CD4-positive, alpha-beta T cell (primary cell): ENCODE measurements at regions not wholly inside any gene's neighbourhood (a gene's known extent, or its start where the extent isn't known, plus 50 kb on each side); places are given as distances from the start of the nearest gene placed in this dataset.

Experiments
- ATAC-seq: fragments of 200-7000 bp; cut with Tn5 transposase; one replicate; pipeline ENCODE4 v1.10.0; 2022; ENCODE audit warnings: mild to moderate bottlenecking; ENCODE audit not compliant: poor library complexity
- CTCF ChIA-PET: fragments of 350-600 bp; sonication (Branson Sonifier 250); formaldehyde crosslinking; loops from one replicate; lab custom pipeline; 2021; ENCODE audit warnings: antibody characterized with exemption, inconsistent platforms; lab: Charles Lee
- POLR2A ChIA-PET: fragments of 350-600 bp; sonication (Branson Sonifier 250); formaldehyde crosslinking; loops from one replicate; lab custom pipeline; 2021; ENCODE audit warnings: antibody characterized with exemption, inconsistent platforms; lab: Charles Lee
- DNase-seq, 14 experiments: peaks; one replicate each; pipeline ENCODE4 v3.0.0-alpha.2; 2013 to 2020; ENCODE audit warnings: mixed read lengths in 2 of 14
- H3K27ac ChIP-seq, 2 donors: one replicate each; pipeline versions ENCODE4 v1.5.1 to v1.7.0; 2013; ENCODE audit warnings: low read length in 2 of 2, low read depth in 1 of 2, mild to moderate bottlenecking in 1 of 2
- H3K27me3 ChIP-seq, 2 experiments: 1 replicate in 1 of 2; 2 replicates in 1 of 2; pipeline versions ENCODE4 v1.6.1 to v1.7.0; 2013; ENCODE audit warnings: low read length in 2 of 2, control low read depth in 1 of 2, mild to moderate bottlenecking in 1 of 2, moderate library complexity in 1 of 2; ENCODE audit not compliant: insufficient read depth in 2 of 2, control insufficient read depth in 1 of 2
- H3K36me3 ChIP-seq: one replicate; pipeline ENCODE4 v1.6.1; 2013; ENCODE audit warnings: low read length, control low read depth; ENCODE audit not compliant: insufficient read depth
- H3K4me1 ChIP-seq: one replicate; pipeline ENCODE4 v1.6.1; 2013; ENCODE audit warnings: low read length, control low read depth; ENCODE audit not compliant: insufficient read depth
- H3K4me3 ChIP-seq: one replicate; pipeline ENCODE4 v1.5.1; 2013; ENCODE audit warnings: mild to moderate bottlenecking, low read length, moderate library complexity
- H3K9me3 ChIP-seq, 2 experiments: 1 replicate in 1 of 2; 2 replicates in 1 of 2; pipeline versions ENCODE4 v1.6.1 to v1.7.0; 2013; ENCODE audit warnings: low read length in 2 of 2, mild to moderate bottlenecking in 2 of 2, control low read depth in 1 of 2, moderate library complexity in 1 of 2; ENCODE audit not compliant: control insufficient read depth in 1 of 2, insufficient read depth in 1 of 2
- H3K27ac Mint-ChIP-seq: one replicate; pipeline ENCODE4 v1.8.0; 2020; ENCODE audit warnings: mixed read lengths
- H3K27me3 Mint-ChIP-seq: one replicate; pipeline ENCODE4 v1.8.0; 2021; ENCODE audit warnings: mixed read lengths
- H3K36me3 Mint-ChIP-seq: one replicate; pipeline ENCODE4 v1.8.0; 2021; ENCODE audit warnings: low read depth, mixed read lengths
- H3K4me1 Mint-ChIP-seq: one replicate; pipeline ENCODE4 v1.8.0; 2021; ENCODE audit warnings: low read depth, mixed read lengths
- H3K4me3 Mint-ChIP-seq: one replicate; pipeline ENCODE4 v1.8.0; 2020; ENCODE audit warnings: mild to moderate bottlenecking, mixed read lengths
- H3K9me3 Mint-ChIP-seq: one replicate; pipeline ENCODE4 v1.8.0; 2020; ENCODE audit warnings: mixed read lengths
- intact Hi-C, 2 experiments: fragments of 100-400 bp; cut with DNase I in 1 of 2; cut with micrococcal nuclease in 1 of 2; formaldehyde crosslinking; loops; one replicate each; pipeline versions ENCODE4 v1.15.1 to v1.9.0; 2023 to 2025; cut with DNase I, micrococcal nuclease
- TF ChIP-seq, protein P1 (sequence below): fragments of 200-600 bp; IDR thresholded peaks from one replicate; pipeline ENCODE4 v1.8.0; 2022; ENCODE audit warnings: antibody characterized with exemption, mild to moderate bottlenecking

DNA sequence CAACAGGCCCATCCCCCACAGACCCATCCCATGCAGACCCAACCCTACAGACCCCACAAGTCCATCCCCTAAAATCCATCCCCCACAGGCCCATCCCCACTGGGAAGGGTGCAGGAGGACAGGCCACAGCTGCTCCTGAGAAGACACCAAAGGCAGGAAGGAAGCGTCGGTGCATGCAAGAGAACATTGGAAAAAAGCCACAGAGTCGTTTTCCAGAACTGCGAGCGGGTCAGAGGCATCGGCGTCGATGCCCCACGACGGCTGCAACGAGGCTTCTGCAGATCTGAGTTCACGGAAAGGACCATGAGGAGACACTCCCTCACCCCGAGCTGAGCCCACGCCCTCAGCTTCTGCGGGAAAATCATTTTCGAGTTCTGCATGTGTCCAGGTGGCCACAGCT lies 59.6 kb upstream of the GALNT9 start:
- CTCF ChIA-PET = no interaction called here
- Mint-ChIP-seq H3K4me3 (no peak overlapping the region), H3K36me3 (no peaks in the 10 kb centered on the region), H3K9me3 (no peaks in the 10 kb centered on the region), H3K27me3 (peaks cover 11% of the 10 kb centered on the region), H3K4me1 (no peaks in the 10 kb centered on the region), H3K27ac (no peak overlapping the region)
- DNase-seq (no peak), ATAC-seq (no peak)
- TF ChIP-seq, protein P1, sequence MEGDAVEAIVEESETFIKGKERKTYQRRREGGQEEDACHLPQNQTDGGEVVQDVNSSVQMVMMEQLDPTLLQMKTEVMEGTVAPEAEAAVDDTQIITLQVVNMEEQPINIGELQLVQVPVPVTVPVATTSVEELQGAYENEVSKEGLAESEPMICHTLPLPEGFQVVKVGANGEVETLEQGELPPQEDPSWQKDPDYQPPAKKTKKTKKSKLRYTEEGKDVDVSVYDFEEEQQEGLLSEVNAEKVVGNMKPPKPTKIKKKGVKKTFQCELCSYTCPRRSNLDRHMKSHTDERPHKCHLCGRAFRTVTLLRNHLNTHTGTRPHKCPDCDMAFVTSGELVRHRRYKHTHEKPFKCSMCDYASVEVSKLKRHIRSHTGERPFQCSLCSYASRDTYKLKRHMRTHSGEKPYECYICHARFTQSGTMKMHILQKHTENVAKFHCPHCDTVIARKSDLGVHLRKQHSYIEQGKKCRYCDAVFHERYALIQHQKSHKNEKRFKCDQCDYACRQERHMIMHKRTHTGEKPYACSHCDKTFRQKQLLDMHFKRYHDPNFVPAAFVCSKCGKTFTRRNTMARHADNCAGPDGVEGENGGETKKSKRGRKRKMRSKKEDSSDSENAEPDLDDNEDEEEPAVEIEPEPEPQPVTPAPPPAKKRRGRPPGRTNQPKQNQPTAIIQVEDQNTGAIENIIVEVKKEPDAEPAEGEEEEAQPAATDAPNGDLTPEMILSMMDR = no peak
- H3K4me1 ChIP-seq = no peaks in the 10 kb centered on the region
- intact Hi-C loops = no loop called here
- POLR2A ChIA-PET = no interaction called here
- H3K9me3 ChIP-seq = peaks cover 0 to 14% of the 10 kb centered on the region in 2 experiments
- no peaks in the 10 kb centered on the region for H3K36me3 ChIP-seq
- no peak overlapping the region for H3K4me3 ChIP-seq
- no peak overlapping the region for H3K27ac ChIP-seq
- peaks cover 6 to 22% of the 10 kb centered on the region in 2 experiments for H3K27me3 ChIP-seq

DNA sequence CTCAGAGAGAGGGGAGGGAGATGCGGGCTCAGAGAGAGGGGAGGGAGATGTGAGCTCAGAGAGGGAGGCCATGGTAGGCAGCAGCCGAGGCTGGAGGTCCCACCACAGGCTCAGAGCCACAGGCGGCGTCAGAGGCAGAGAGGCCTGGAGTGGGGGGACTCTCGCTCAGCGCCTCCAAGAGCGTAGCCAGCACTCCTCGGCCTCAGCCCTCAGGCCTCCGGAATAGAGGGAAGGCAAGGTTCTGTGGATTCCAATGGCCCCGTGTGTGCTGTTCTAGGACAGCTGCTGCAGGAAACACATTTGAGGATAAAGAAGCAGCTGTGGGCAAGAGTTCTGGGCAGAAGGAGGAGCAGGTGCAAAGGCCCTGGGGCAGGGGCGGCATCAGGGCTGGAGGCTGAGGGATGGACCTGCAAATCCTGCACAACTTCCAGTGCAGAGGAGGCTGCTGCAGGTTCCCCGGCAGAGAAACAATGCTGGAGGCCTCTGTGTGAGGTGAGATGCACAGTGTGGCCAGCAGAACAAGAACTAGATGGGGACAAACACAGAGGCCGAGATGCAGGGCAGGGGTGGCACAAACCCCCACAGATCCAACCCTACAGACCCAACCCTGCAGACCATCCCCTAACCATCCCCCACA lies 59.1 kb upstream of the GALNT9 start:
- TF ChIP-seq, protein P1 = no peak
- DNase-seq (no peak), ATAC-seq (no peak)
- no peaks in the 10 kb centered on the region for H3K36me3 Mint-ChIP-seq
- intact Hi-C loops = no loop called here
- no peak overlapping the region for H3K27ac ChIP-seq
- H3K27me3 ChIP-seq = peaks cover 6 to 22% of the 10 kb centered on the region in 2 experiments
- POLR2A ChIA-PET = no interaction called here
- no peak overlapping the region for H3K4me3 Mint-ChIP-seq
- CTCF ChIA-PET = no interaction called here
- peaks cover 11% of the 10 kb centered on the region for H3K27me3 Mint-ChIP-seq
- no peaks in the 10 kb centered on the region for H3K36me3 ChIP-seq
- H3K27ac Mint-ChIP-seq = no peak overlapping the region
- no peaks in the 10 kb centered on the region for H3K9me3 Mint-ChIP-seq
- H3K4me3 ChIP-seq = no peak overlapping the region
- peaks cover 0 to 9% of the 10 kb centered on the region in 2 experiments for H3K9me3 ChIP-seq
- no peaks in the 10 kb centered on the region for H3K4me1 ChIP-seq
- no peaks in the 10 kb centered on the region for H3K4me1 Mint-ChIP-seq

DNA sequence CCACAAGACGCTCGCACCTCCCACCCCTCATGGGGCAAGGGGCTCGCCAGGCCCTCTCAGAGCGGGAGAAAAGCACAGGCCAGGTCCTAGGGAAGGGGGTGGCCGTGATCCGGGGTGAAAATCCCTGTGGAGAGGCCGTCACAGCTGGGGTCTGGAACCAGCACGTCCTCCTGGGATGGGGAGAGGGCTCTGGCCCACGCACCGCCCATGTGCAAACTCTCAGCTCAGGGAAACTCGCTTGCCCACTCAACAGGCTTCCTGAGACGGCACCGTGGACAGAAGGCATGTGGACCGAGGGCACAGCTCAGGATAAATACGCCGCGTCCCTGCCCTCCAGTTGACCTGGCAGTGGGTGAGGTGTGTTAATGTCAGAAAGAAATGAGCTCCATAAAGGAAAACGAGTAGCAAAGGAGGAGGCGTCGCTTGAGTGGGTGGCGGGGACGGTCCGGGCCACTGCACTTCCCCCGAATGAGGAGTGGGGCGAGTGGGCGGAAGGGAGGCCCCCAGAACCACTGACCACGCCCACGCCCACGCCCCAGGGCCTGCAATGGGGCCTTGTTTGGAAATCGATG lies 57.6 kb upstream of the GALNT9 start:
- DNase-seq (no peak), ATAC-seq (no peak)
- no peaks in the 10 kb centered on the region for H3K4me1 ChIP-seq
- no peak overlapping the region for H3K27ac Mint-ChIP-seq
- H3K4me1 Mint-ChIP-seq = no peaks in the 10 kb centered on the region
- H3K27ac ChIP-seq = no peak overlapping the region
- no peaks in the 10 kb centered on the region for H3K36me3 ChIP-seq
- H3K9me3 Mint-ChIP-seq = no peaks in the 10 kb centered on the region
- H3K4me3 Mint-ChIP-seq = no peak overlapping the region
- peaks cover 6 to 23% of the 10 kb centered on the region in 2 experiments for H3K27me3 ChIP-seq
- intact Hi-C loops = no loop called here
- H3K27me3 Mint-ChIP-seq = peaks cover 11% of the 10 kb centered on the region
- H3K9me3 ChIP-seq = peaks cover 0 to 9% of the 10 kb centered on the region in 2 experiments
- no peak overlapping the region for H3K4me3 ChIP-seq
- TF ChIP-seq, protein P1 = no peak
- H3K36me3 Mint-ChIP-seq = no peaks in the 10 kb centered on the region
- CTCF ChIA-PET = no interaction called here
- POLR2A ChIA-PET = no interaction called here
